SW 1271 (cell line): ENCODE measurements at regions not wholly inside any gene's neighbourhood (a gene's known extent, or its start where the extent isn't known, plus 50 kb on each side); places are given as distances from the start of the nearest gene placed in this dataset.
A peak's percentile ranks its signal among the peaks of the same experiment; 100 is the strongest.

Experiments
- DNase-seq, 2 experiments: peaks; one replicate each; lab custom pipeline; 2025; lab: John Stamatoyannopoulos, UW

DNA sequence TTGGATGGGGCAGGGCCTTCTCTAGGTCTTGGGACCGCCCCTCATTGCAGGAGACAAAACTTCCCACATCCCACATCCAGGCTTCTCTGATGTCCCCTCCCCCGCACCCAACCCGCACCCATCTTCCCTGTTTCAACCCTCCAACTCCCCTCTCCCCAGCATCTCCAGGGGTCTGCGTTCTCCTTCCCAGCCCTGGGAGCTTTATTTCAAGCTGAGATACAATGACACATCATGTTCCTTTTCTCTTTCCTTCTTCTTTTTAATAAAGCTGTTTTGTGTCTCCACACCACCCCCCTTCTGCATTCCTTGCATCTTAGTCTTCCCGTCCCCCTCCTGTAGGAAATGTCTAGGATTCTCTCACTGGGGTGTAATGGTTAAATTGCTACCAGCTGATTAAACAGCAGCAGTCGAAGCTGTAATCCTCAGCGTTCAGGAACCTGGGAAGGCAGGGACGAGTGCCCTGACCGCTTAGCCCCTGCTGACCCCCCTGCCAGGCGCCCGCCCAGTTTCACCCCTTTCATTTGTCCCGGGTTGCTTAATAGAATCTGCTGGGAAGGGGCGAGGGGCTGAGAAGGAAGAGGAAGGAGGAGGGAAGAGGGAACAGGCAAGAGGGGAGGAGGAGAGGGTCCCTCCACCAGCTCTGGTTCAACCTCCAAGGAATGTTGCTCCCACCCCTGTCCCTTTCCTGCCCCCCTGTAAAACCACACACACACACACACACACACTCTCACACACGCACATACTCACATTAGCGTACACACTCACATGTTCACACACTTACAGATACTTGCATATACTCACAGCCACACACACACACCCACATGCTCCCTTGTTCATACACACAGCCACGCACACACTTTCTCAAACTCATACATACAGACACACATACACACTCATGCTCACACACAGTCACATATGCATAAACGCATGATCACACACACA lies 104.5 kb upstream of the MED13L start:
- peak in 1 of 2 experiments; percentile 61 for DNase-seq

DNA sequence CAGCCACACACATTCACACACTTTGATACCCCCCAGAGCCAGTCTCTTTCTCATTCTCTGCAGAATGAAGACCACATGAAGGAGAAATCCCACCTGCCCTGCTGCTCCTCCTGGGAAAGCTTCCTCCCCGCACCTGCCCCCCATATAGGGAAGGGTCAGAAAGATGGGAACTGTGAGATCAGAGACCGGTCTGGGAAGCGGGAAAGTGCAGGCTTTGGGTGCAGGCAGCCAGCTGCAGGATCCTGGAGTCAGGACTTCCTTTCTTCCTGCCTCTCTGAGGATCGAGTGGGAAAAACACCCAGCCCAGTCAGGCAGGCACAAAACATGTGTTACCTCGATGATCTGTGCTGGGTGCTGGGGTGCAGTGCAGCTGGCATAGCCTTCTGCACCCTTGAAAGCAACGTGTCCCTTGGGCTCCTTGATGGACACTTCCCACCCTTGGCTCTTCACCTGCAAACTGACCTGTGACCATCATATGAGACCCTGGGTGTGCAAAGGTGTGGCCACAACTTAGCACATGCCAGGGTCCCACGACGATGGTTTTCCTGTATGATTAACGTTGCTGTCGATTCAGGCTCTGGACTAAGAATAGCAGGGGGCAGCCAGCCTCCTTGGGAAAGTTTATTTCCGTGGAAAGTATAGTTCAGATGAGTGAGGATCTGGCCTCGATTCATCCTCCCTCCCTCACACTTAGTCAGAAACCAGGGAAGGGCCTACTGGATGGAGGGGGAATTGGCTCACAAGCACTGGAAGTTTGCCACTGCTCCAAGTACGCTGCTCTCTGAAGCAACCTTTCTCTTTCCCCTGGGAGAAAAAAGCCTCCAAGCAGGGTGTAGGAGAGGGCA lies 105.4 kb upstream of the MED13L start:
- DNase-seq = no peak

DNA sequence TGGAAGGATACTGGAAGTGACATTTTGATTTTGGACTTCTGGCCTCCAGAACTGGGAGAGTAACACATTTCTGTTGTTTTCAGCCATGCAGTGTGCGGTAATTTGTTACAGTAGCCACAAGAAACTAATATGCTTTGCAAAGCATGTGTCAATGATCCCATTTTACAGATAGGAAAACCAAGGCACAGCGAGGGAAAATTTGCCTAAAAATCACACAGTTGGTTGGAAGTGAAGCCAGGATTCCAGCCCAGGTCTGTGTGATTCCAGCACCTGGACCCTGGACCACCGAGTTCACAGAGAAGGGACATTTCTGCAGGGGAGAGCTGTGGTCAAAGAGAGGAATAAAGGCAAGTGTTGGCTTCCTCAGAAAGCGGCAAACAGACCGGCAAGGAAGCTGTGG lies 106.7 kb upstream of the MED13L start:
- no peak for DNase-seq

DNA sequence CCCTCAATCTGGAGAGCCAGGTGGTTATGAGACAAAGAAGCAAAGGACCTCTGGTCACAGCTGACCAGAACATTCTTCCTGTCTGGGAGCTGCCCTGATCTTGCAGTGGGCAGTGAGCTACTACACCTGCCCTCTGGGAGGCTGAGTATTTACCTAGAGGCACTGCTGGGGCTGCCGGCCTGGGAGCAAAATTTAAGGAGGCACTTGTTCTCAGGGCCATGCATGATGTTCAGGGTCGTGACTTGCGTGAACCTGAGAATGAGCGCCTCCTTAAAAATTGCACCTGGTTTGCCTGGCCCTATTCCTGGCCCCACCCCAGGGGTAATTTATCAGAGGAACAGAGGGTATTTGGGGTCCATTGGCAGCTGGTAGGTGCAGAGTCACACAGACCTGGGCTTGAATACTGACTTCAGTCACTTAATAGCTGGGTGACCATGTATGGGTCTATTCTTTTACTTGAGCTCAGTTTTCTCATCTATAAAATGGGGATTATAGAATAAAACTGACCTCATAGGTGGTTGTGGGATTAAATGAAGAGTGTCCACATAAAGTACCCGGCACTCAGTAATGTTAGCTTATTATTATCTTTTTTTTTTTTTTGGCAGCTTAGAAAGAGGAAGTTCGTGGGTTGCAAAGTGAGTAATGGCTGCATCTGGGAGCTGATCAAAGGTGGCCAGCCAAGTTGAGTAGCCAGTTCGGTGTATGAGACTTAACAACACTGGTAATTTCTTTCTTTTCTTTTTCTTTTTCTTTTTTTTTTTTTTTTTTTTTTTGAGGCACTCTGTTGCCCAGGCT lies 107.4 kb upstream of the MED13L start:
- DNase-seq = no peak

DNA sequence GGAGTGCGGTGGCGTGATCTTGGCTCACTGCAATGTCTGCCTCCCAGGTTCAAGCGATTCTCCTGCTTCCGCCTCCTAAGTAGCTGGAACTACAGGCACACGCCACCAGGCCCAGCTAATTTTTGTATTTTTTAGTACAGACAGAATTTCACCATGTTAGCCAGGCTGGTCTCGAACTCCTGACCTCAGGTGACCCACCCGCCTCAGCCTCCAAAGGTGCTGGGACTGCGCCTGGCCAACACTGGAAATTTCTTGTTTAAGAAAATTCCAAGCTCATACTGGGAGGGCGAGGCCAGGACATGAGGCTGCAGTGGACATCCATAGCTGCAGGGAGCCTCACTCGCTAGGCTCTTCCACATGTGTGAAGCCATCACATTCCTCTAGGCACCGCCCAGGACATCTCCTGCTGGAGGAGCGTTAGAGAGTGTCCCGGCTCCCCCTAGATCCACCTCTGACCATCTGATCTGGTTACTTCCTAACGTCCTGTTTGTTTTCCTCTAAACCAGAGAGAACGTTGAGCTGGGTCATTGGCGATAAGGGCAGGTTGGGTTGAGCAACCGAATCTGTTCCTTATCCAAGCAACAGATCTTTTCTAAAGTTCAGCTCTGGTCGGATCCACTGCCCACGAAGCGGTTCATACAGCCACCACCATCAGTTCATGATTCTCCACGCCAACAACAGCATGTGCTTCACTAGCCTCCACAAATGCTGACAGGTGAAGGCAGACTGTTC lies 108.2 kb upstream of the MED13L start:
- no peak for DNase-seq

DNA sequence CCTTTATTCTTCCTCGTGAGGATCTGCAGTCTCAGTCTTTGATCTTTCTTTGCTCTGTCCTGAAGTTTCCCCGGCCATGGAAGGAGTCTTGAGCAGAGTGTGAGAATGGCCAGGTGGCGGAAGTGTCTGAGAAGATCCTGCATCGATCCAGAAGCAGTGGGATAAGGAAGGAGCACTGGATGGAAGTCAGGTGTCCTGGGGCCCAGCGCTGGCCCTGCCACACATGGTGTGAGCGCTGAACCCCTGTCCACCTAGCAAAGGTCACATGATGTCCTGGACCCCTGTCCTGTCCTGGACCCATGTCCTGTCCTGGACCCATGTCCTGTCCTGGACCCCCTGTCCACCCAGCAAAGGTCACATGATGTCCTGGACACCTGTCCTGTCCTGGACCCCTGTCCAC lies 111.8 kb upstream of the MED13L start:
- DNase-seq = no peak

DNA sequence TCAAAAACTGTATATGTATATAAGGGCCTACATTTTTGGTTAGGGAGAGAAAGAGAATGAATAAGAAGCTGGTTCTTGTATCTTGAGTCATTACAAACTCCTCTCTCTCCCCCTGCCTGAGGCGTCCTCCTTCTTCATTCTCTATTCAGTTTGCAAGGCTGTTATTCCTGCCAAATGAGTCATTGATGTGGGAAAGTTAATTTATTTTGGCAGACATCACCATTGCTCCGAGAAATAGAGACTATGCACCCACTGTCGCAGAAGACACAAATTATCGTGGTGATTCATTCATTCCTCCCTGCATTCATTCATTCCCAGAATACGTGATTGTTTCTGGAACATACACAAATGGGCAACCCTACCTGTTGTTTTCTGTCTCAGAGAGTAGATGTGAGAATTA lies 112.5 kb upstream of the MED13L start:
- no peak for DNase-seq

DNA sequence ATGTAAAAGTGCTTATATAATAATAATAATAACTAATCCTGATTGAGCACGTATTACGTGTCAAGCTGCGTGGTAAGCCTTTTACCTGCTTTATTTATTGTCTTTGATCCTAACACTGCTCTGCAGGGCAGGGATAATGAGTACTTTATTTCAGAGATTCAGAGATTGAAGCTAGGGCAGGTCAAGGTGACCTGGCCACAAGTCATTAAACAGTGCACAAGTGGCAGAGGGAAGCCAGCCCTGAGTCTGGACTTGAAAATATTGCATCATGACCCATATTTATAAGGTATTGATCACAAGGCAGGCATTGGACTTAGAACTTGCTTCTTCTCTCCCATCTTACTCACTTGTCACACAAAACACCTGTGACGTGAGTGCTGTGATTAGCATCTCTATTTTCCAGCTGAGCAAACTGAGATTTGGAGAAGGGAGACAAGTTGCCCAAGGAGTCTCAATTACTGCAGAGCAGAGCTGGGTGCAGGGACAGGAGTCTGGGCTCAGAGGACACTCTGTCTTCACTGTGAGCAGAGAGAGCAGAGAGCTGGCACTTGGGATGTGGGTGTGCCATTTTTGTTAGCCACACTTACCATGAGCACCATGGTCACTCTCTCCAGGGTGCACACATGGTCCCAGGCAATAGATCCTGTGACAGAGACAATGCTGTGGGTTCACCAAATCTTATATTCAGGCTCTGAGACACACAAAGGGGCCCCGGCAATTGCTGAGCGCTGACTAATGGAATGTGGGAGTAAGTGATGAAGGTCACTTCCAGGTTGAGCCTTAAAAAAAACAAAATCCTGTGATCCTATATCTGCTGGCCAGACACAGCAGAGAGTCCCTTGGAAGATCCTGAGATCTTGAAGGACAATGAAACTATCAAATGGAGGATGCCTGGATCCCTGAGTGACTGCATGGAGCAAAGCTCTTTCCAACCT lies 113.2 kb upstream of the MED13L start:
- no peak for DNase-seq

DNA sequence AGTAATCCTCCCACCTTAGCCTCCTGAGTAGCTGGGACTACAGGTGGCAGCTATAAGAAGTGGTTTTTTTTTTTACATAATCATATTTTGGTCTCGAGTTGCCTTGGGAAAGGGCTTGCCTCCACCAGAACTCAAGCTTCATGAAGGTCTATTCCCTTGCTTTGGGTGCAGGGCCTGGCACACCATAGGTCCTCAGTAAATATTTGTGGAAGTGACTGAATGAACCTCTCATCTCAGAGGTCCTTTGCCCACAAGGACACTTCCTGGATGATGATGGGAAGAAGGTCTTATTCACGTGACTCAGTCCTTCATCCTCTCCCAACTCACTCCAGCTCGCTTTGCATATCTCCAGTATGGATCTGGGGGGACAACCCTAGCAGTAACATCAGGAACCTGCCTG lies 114.0 kb upstream of the MED13L start:
- DNase-seq = no peak

DNA sequence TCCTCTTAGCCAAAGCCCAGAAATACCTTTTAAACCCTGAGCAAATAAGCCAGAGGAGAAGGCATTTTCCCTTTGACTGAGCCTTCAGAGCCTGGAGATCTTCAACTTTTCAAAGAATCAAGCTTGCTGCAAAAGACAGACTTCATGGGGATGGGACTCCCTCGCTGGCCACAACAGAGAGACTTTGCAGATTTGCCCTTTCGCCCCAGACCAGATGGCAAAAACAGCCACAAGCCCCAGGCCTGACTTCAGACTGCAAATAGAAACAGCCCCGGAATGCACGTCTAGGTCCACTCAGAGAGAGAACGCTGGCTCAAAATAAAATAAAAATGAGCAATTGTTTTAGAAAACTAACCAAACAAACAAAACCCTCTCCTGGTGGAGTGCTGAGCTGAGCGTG lies 114.6 kb upstream of the MED13L start:
- DNase-seq = no peak

DNA sequence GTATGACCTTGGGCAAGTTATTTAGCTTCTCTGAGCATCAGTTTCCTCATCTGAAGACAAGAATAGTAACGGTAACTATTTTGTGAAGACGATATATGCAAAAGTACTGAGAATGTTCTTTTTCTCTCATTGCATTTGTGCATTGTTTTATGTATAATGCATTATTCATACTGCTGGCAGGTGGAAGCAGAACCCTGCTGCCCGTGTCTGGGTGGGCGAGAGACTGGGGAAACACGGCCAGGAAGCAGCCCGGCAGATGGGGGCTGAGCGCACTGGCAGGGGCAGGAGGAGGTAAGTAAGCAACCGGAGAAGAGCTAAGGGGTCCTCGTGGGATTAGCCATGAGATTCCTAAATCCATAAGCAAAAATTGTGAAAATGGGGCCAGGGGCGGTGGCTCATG lies 115.8 kb upstream of the MED13L start:
- DNase-seq = no peak

DNA sequence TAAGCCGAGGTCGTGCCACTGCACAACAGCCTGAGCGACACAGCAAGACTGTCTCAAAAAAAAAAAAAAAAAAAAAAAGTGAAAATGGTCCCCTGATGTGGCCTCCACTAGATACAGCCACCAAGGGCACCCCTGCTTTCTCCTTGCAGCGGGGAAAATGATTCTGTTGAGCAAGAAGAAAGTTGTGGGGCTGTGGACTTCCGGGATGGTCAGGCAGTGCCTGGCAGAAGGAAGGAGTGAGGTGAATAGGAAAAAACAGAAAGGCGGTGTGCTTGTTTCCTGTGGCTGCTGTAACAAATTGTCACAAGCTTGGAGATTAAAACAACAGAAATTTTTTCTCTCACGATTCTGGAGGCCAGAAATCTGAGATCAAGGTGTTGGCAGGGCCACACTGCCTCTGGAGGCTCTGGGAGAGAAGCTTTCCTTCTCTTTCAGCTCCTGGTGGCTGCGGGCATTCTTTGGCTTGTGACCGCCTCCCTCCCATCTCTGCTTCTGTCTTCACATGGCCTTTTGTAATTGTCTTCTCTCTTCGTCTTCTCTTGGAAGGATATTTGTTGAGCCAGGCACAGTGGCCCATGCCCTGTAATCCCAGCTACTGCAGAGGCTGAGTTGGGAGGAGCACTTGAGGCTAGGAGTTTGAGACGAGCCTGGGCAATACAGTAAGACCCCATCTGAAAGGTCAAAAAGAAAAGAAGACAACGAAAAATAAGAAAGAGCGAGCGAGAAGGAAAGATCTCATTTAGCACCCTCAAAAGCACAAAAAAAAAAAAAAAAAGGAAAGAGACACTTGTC lies 116.6 kb upstream of the MED13L start:
- DNase-seq = no peak

DNA sequence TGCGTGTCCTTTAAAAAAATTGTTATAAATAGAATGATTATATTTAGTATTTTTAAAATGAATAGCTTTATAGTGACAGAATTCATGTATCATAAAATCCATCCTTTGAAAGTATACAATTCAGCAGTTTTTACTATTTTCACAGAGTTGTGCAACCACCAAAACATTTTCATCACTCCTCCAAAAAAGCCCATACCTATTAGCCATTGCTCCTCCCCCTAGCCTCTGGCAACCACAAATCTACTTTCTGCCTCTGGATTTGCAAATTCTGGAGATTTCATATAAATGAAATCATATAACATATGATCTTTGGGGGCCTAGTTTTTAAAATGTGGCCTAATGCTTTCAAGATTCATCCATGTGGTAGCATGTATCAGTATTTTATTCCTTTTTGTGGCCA lies 117.9 kb upstream of the MED13L start:
- DNase-seq = no peak

DNA sequence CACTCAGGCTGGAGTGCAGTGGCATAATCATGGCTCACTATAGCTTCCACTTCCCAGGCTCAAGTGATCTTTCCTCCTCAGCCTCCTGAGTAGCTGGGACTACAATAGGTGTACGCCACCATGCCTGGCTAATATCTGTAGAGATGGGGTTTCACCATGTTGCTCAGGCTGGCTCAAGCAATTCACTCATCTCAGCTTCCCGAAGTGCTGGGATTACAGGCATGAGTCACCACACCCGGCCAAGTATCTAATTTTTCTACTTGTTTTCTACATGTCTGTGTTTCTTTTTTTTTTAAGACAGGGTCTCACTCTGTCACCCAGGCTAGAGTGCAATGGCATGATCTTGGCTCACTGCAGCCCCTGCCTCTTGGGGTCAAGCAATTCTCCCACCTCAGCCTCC lies 119.7 kb upstream of the MED13L start:
- no peak for DNase-seq

DNA sequence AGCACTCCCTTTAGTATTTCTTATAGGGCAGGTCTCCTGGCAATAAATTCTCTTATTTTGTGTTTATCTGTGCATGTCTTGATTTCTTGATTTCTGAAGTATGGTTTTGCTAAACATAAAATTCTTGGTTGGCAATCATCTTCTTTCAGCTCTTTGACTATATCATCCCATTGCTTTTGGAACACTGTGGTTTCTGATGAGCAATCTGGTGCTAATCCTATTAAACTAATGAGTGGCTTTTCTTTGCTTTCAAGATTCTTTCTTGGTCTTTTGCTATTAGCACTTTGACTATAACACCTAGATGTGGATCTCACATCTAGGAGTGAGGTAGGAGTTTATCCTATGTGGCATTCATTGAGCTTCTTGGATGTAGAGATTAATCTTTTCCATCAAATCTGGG lies 120.7 kb upstream of the MED13L start:
- no peak for DNase-seq

DNA sequence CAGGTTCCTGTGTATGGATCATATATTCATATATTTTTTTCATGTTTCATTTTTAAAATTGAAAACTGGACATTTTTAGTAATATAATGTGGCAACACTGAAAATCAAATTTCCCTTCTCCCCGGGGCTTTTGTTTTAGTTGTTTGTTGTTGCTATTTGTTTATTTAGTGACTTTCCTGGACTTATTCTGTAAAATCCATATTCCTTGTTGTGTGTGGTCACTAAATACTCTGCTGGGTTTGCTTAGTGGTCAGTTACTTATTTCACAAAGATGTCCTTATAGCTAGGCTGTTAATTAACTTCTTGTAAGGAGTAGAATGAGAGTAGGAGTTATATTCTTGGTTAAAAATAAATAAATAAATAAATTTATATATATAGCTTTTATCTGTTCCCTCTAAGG lies 121.6 kb upstream of the MED13L start:
- no peak for DNase-seq

DNA sequence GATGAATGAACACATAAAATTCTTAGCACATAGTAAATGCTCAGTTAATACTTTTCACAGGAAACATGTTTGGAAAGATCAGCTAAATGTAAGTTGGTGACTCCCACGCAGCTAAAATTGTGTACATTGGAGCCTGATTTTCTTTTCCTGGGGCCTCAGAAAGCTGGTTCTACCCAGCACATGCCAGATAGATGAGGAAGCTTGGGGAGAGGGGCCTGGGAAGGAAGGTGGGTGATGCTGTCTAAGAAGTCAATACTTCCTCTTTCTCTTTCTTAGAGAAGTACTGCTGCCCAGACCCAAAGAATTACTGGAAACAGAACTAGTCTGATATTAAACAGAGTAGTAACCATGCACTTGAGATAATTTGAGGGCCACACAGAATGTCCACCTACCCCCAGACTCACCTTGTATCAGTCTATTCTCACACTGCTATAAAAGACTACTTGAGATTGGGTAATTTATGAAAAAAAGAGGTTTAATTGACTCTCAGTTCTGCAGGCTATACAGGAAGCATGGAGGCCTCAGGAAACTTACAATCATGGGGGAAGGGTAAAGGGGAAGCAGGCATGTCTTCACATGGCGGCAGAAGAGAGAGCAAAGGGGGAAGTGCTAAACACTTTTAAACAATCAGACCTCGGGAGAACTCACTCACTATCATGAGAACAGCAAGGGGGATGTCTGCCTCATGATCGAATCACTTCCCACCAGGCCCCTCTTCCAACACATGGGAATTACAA lies 123.3 kb upstream of the MED13L start:
- DNase-seq = no peak

DNA sequence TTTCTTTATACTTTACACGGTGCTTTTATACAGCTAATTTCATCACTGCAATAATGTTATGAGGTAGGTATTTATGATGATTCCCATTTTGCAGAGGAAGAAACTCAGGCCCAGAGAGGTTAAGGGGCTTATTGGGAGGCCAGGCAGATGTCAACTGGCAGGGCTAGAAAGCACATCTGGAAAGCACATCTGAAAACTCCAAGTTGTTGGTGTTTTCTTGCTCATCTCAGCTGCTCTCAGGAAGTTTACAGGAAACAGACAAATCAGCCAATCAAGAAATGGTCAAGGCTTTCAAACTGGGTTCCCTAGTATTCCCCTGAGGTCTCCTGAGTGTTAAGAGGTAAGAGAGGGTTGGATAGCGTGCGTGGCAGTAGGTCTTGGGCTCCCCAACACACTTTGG lies 124.1 kb upstream of the MED13L start:
- no peak for DNase-seq
